ENCODE measurements at regions not wholly inside any gene's neighbourhood (a gene's known extent, or its start where the extent isn't known, plus 50 kb on each side); places are given as distances from the start of the nearest gene placed in this dataset.
"Not testable (repeated sequence)": the region's sequence is repeated elsewhere in the genome, so short reads cannot be mapped to it uniquely, and the experiment has no call there.

DNA sequence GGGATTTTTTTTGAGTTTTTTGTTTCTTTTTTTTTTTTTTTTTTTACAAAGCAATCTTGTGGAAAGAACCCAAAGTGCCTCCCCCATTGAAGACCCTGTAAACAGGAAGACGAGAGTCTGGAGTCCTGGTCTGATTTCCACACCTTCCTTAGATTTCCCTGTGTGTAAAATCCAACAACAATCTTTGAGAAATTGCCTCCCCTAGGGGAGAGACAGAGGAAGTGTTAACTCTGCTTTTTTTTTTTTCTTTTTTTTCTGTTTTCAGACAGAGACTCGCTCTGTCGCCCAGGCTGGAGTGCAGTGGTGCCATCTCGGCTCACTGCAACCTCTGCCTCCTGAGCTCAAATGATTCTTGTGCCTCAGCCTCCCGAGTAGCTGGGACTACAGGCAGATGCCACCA lies 82.0 kb upstream of the CLEC6A start:
- DNase-seq (ENCODE audit: low read depth); H3K4me3 ChIP-seq (ENCODE audit: low read depth, low read length): not testable (repeated sequence)
- TF ChIP-seq, protein P1, sequence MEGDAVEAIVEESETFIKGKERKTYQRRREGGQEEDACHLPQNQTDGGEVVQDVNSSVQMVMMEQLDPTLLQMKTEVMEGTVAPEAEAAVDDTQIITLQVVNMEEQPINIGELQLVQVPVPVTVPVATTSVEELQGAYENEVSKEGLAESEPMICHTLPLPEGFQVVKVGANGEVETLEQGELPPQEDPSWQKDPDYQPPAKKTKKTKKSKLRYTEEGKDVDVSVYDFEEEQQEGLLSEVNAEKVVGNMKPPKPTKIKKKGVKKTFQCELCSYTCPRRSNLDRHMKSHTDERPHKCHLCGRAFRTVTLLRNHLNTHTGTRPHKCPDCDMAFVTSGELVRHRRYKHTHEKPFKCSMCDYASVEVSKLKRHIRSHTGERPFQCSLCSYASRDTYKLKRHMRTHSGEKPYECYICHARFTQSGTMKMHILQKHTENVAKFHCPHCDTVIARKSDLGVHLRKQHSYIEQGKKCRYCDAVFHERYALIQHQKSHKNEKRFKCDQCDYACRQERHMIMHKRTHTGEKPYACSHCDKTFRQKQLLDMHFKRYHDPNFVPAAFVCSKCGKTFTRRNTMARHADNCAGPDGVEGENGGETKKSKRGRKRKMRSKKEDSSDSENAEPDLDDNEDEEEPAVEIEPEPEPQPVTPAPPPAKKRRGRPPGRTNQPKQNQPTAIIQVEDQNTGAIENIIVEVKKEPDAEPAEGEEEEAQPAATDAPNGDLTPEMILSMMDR (IDR thresholded peaks at IDR 0.05; ENCODE audit: insufficient read depth, low read length) = peak; percentile 39

DNA sequence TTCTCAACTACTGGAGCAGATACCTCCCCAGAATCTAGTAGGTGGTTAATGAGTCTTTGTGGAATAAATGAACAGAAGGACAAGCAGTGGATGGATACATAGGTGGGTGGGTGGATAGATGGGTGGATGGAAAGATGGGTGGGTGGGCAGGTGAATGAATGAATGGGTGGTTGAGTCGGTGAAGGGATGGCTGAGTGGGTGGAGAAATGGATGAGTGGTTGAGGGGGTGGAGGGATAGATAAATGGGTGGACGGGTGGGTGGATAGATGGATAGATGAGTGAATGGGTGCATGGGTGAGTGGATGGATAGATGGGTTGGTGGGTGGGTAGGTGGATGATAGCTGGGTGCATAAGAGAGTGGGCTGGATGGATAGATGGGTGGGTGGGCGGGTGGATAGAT lies 80.6 kb upstream of the CLEC6A start:
- not testable (repeated sequence) for DNase-seq (ENCODE audit: low read depth); H3K4me3 ChIP-seq (ENCODE audit: low read depth, low read length)

DNA sequence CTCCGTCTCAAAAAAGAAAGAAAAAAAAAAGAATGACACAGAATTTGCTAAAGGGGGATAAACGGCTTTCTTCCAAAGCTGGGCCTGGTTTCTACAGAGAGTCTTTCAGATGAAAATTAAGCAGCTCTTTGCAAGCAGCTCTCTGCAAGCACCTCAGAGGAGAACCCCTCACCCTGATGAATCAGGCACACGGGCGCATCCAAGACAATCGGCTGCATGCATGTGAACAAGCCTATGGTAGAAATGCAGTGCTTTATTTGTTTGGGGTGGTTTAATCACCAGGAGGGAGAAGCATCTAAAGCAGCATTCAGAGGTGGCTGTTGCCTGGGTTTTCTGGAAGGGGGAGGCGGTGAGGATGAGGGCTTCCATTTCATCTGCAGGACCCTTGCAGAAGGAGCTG lies 78.0 kb upstream of the CLEC6A start:
- DNase-seq (ENCODE audit: low read depth); H3K4me3 ChIP-seq (ENCODE audit: low read depth, low read length): not testable (repeated sequence)

DNA sequence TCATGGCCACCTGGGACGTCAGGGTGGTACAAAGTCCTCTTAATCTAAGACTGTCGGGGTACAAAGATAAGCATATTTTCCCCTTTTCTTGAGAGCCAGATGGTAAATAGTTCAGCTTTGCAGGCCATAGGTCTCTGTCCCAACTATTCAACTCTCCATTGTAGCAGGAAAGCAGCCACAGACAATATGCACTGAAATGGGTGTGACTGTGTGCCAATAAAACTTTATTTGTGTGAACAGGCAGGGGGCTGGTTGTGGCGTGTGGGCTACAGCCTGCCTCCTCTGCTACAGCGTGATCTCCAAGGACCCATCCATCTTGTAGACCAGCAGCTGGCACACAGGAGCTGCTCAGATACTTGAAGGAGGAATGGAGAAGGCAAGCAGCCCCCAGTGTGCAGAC lies 73.2 kb upstream of the CLEC6A start:
- DNase-seq (ENCODE audit: low read depth); H3K4me3 ChIP-seq (ENCODE audit: low read depth, low read length): not testable (repeated sequence)

GRCh38 chr12:8384686-8385085 lies 71.1 kb upstream of the CLEC6A start:
- not testable (repeated sequence) for H3K4me3 ChIP-seq (ENCODE audit: low read depth, low read length); DNase-seq (ENCODE audit: low read depth)

DNA sequence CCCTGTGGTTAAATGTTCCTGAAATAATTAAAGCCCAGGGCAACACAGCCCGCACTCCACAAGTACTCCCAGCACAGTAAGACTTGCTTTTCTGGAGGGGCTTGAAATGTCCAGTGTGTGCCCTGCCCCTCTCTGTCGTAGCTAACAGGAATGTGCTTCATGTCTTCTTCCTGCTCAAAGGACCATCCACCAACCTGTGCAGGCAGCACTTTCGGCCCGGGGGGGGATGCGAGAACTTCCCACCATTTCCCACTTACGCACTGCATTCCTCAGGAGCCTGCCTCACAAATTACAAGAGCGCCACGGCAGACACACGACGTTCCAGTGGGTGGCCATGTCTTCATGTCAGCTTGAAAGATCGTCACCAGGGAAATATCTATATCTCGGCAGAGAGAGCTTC lies 70.3 kb upstream of the CLEC6A start:
- not testable (repeated sequence) for DNase-seq (ENCODE audit: low read depth); H3K4me3 ChIP-seq (ENCODE audit: low read depth, low read length)

- DNase-seq (ENCODE audit: low read depth); H3K4me3 ChIP-seq (ENCODE audit: low read depth, low read length): not testable (repeated sequence)
These were observed 69.1 kb upstream of the CLEC6A start for GRCh38 chr12:8386661-8387060.

- DNase-seq (ENCODE audit: low read depth) = not testable (repeated sequence)
These were observed 66.5 kb upstream of the CLEC6A start for GRCh38 chr12:8389296-8389695.

DNA sequence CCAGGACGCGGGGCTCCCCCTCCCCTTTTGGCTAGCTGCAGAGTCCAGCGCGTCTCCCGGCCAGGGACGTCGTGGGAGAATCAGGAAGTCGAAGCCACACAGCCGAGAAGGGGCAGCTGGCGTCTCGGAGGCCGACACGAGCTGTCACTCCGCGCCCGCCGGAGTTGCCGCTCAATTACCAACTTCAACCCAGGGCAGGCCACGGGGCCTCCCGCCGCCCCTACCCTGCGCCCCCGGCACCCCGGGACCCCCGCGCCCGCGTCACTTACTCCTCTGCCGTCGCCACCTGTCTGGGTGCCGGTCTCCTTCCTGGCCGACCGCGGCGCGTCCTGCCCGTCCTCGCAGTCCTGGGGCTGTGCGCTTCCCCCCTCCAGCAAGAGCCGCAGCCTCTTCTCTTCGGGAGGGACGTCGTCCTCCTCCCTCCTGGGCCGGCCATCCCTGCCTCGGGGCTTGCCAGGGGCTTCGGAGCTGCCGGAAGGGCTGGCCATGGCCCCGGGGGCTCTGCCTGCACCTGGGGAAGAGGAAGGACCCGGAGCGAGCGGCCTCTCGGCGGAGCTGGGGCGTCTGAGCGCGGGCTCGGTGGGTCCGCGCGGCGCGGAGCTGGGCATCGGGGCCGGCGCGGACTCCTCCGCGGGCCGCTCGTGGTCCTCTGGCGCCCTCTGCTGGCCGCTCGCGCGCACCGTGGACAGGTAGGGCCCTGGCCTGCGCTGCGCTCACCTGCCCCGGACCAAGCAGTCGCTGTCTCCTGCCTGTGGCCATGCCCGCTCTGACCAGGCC lies 65.6 kb upstream of the CLEC6A start:
- peak overlapping the region; percentile 48 for H3K4me3 ChIP-seq (ENCODE audit: low read depth, low read length)
- peak; percentile 0 for DNase-seq (ENCODE audit: low read depth)

More at GRCh38 chr12:8389296-8389695, 66.5 kb upstream of the CLEC6A start:
- not testable (repeated sequence) for H3K4me3 ChIP-seq (ENCODE audit: low read depth, low read length)

- TF ChIP-seq, protein P1 (IDR thresholded peaks at IDR 0.05; ENCODE audit: insufficient read depth, low read length) = peak; percentile 46
- DNase-seq (ENCODE audit: low read depth) = peak; percentile 17
- H3K4me3 ChIP-seq (ENCODE audit: low read depth, low read length) = peak overlapping the region; percentile 45
These were observed 59.3 kb upstream of the CLEC6A start for GRCh38 chr12:8396225-8397071.

- not testable (repeated sequence) for DNase-seq (ENCODE audit: low read depth)
These were observed 58.4 kb upstream of the CLEC6A start for GRCh38 chr12:8397378-8397777.

DNA sequence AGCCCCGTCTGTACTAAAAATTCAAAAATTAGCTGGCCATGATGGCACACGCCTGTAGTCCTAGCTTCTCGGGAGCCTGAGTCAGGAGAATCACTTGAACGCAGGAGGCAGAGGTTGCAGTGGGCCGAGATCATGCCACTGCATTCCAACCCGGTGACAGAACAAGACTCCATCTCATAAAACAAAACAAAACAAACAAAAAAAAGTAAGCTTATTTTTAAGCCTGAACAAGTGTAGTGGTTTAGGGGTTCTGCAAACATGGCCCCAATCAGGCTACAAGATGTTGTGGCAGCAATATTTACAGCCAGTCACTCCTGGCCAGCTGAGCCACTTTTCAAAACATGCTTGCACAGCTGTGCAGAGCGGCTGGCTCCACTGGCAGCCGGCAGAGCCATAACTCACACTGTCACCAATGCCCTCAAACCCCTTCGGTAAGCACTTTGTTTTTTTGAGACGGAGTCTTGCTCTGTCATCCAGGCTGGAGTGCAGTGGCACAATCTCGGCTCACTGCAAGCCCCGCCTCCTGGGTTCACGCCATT lies 56.2 kb upstream of the CLEC6A start:
- not testable (repeated sequence) for DNase-seq (ENCODE audit: low read depth); H3K4me3 ChIP-seq (ENCODE audit: low read depth, low read length)

More at GRCh38 chr12:8397378-8397777, 58.4 kb upstream of the CLEC6A start:
- not testable (repeated sequence) for H3K4me3 ChIP-seq (ENCODE audit: low read depth, low read length)

DNA sequence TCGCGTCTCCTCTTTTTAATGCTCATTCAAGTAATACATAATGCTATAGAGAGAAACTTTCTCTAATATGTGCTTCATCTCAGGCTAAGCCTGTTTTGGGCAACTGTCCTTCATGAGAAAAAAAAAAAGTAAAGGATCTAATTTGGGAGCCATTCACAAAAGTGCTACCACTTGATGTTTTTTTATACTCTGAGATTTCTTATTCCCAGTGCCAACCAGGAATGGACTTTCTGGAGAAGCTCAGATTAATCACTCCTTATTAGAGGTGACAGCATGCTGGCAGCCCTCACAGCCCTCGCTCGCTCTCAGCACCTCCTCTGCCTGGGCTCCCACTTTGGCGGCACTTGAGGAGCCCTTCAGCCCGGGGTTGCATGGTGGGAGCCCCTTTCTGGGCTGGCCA lies 51.9 kb upstream of the CLEC6A start:
- not testable (repeated sequence) for DNase-seq (ENCODE audit: low read depth); H3K4me3 ChIP-seq (ENCODE audit: low read depth, low read length)

DNA sequence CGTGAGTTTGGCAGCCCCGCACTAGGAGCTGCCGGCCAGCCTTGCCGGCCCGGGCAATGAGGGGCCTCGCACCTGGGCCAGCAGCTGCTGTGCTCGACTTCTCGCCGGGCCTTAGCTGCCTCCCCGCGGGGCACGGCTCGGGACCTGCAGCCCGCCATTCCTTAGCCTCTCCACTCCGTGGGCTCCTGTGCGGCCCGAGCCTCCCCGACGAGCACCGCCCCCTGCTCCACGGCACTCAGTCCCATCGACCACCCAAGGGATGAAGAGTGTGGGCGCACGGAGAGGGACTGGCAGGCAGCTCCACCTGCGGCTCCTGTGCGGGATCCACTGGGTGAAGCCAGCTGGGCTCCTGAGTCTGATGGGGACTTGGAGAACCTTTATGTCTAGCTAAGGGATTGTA lies 51.4 kb upstream of the CLEC6A start:
- not testable (repeated sequence) for DNase-seq (ENCODE audit: low read depth); H3K4me3 ChIP-seq (ENCODE audit: low read depth, low read length)
